22Rv1 (cell line): ENCODE measurements at regions not wholly inside any gene's neighbourhood (a gene's known extent, or its start where the extent isn't known, plus 50 kb on each side); places are given as distances from the start of the nearest gene placed in this dataset.

Experiments
- ZFX ChIP-seq: fragments of 450-650 bp; IDR thresholded peaks from 2 replicates; pipeline ENCODE4 v1.6.1; 2017; ENCODE audit warnings: antibody characterized with exemption, borderline replicate concordance
- TF ChIP-seq, protein P1 (sequence below): fragments of 450-650 bp; IDR thresholded peaks from 2 replicates; pipeline ENCODE4 v1.5.1; 2017; ENCODE audit warnings: mild to moderate bottlenecking

DNA sequence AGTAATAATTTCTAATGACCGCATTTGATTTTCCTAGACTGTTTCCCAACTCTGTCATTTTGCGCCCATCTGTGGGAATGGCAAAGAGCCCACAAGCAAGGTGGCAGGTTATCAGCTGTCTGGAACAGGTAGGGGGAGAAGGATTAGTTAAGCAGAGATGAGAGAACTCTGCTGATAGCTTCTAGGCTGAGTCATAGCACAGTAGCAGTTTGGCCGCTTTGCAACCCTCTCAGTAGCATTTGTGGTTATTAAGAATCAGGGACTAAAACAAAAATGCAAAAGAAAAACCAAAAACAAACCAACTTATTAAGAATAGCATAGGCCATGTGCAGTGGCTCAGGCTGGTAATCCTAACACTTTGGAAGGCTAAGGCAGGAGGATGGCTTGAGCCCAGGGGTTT, 602.7 kb upstream of the SORCS1 start:
- TF ChIP-seq, protein P1, sequence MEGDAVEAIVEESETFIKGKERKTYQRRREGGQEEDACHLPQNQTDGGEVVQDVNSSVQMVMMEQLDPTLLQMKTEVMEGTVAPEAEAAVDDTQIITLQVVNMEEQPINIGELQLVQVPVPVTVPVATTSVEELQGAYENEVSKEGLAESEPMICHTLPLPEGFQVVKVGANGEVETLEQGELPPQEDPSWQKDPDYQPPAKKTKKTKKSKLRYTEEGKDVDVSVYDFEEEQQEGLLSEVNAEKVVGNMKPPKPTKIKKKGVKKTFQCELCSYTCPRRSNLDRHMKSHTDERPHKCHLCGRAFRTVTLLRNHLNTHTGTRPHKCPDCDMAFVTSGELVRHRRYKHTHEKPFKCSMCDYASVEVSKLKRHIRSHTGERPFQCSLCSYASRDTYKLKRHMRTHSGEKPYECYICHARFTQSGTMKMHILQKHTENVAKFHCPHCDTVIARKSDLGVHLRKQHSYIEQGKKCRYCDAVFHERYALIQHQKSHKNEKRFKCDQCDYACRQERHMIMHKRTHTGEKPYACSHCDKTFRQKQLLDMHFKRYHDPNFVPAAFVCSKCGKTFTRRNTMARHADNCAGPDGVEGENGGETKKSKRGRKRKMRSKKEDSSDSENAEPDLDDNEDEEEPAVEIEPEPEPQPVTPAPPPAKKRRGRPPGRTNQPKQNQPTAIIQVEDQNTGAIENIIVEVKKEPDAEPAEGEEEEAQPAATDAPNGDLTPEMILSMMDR = no peak
- no peak for TF ChIP-seq ZFX
